ENCODE measurements at regions not wholly inside any gene's neighbourhood (a gene's known extent, or its start where the extent isn't known, plus 50 kb on each side); places are given as distances from the start of the nearest gene placed in this dataset.

DNA sequence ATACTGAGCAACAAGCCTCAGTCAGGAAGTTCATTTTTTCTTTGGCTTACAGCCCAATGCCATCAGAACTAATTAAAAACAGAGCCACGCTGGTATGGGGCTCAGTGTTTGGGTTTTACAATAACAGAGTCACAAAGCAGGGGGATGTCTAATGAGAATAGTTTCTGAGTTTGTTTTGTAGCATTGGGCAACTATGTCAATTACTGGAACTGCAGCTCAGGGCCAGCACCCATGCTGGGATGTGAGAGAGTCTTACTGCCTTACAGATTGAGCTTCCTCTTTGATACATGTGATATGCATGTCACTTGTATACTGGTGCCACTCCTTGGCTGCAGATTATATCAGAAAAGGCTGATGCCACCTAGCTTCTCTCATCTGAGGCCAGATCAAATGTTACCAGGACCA lies 117.6 kb downstream of the TFAP2B start:
- TF ChIP-seq, protein P1, sequence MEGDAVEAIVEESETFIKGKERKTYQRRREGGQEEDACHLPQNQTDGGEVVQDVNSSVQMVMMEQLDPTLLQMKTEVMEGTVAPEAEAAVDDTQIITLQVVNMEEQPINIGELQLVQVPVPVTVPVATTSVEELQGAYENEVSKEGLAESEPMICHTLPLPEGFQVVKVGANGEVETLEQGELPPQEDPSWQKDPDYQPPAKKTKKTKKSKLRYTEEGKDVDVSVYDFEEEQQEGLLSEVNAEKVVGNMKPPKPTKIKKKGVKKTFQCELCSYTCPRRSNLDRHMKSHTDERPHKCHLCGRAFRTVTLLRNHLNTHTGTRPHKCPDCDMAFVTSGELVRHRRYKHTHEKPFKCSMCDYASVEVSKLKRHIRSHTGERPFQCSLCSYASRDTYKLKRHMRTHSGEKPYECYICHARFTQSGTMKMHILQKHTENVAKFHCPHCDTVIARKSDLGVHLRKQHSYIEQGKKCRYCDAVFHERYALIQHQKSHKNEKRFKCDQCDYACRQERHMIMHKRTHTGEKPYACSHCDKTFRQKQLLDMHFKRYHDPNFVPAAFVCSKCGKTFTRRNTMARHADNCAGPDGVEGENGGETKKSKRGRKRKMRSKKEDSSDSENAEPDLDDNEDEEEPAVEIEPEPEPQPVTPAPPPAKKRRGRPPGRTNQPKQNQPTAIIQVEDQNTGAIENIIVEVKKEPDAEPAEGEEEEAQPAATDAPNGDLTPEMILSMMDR (conservative IDR thresholded peaks at IDR 0.05; ENCODE audit: low read depth, low read length) = no peak
- H3K9ac ChIP-seq = no peak overlapping the region
- no peaks in the 10 kb centered on the region for H3K4me1 ChIP-seq (ENCODE audit: low read depth, poor library complexity, severe bottlenecking)
- no peak overlapping the region for H3K4me2 ChIP-seq
- no peaks in the 10 kb centered on the region for H3K79me2 ChIP-seq (ENCODE audit: insufficient read depth, low read depth)
- H2AFZ ChIP-seq (ENCODE audit: low read depth) = no peak overlapping the region
- no peaks in the 10 kb centered on the region for H3K36me3 ChIP-seq (ENCODE audit: insufficient read depth)
- no peak overlapping the region for H3K4me3 ChIP-seq (IDR thresholded peaks at IDR 0.05; ENCODE audit: insufficient read depth, low read depth, low read length)
- no peaks in the 10 kb centered on the region for H3K27me3 ChIP-seq (ENCODE audit: insufficient read depth, low read depth)
- H4K20me1 ChIP-seq (ENCODE audit: insufficient read depth) = no peaks in the 10 kb centered on the region
- H3K27ac ChIP-seq = no peak overlapping the region

DNA sequence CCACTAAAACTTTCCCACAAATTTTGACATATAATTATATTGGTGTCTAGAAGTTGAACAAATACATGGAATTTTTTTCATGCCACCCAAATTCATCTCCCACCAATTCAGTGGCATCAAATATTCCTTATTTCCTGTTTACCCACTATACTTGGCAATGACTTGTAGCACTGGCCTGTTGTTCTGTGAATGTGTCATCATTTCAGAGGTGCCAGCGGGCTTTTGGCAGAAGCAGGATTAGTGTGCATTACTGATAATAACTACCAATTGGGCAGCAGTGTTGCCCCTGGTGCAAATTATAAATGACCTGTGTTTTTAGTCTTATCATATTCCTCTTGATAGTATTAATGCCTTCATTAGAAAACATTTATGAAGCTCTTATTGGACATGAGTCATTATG lies 121.3 kb downstream of the TFAP2B start:
- TF ChIP-seq, protein P1 (conservative IDR thresholded peaks at IDR 0.05; ENCODE audit: low read depth, low read length) = no peak

GRCh38 chr6:50945789-50946188 lies 127.1 kb downstream of the TFAP2B start:
- H4K20me1 ChIP-seq (ENCODE audit: insufficient read depth) = no peaks in the 10 kb centered on the region
- H3K27ac ChIP-seq = no peak overlapping the region
- H3K9ac ChIP-seq = no peak overlapping the region
- peaks cover 3% of the 10 kb centered on the region for H3K4me1 ChIP-seq (ENCODE audit: low read depth, poor library complexity, severe bottlenecking)
- no peaks in the 10 kb centered on the region for H3K27me3 ChIP-seq (ENCODE audit: insufficient read depth, low read depth)
- H3K4me2 ChIP-seq = no peak overlapping the region
- H2AFZ ChIP-seq (ENCODE audit: low read depth) = no peak overlapping the region
- H3K4me3 ChIP-seq (IDR thresholded peaks at IDR 0.05; ENCODE audit: insufficient read depth, low read depth, low read length) = no peak overlapping the region
- no peaks in the 10 kb centered on the region for H3K36me3 ChIP-seq (ENCODE audit: insufficient read depth)
- no peaks in the 10 kb centered on the region for H3K79me2 ChIP-seq (ENCODE audit: insufficient read depth, low read depth)
- TF ChIP-seq, protein P1 (conservative IDR thresholded peaks at IDR 0.05; ENCODE audit: low read depth, low read length) = no peak

More for the DNA sequence above, 121.3 kb downstream of the TFAP2B start:
- Histone ChIP-seq H3K4me2 (no peak overlapping the region), H3K27ac (no peak overlapping the region), H4K20me1 (ENCODE audit: insufficient read depth) (no peaks in the 10 kb centered on the region), H3K4me1 (ENCODE audit: low read depth, poor library complexity, severe bottlenecking) (no peaks in the 10 kb centered on the region), H3K27me3 (ENCODE audit: insufficient read depth, low read depth) (no peaks in the 10 kb centered on the region), H2AFZ (ENCODE audit: low read depth) (no peak overlapping the region), H3K9ac (no peak overlapping the region), H3K79me2 (ENCODE audit: insufficient read depth, low read depth) (no peaks in the 10 kb centered on the region), H3K4me3 (IDR thresholded peaks at IDR 0.05; ENCODE audit: insufficient read depth, low read depth, low read length) (no peak overlapping the region), H3K36me3 (ENCODE audit: insufficient read depth) (no peaks in the 10 kb centered on the region)

DNA sequence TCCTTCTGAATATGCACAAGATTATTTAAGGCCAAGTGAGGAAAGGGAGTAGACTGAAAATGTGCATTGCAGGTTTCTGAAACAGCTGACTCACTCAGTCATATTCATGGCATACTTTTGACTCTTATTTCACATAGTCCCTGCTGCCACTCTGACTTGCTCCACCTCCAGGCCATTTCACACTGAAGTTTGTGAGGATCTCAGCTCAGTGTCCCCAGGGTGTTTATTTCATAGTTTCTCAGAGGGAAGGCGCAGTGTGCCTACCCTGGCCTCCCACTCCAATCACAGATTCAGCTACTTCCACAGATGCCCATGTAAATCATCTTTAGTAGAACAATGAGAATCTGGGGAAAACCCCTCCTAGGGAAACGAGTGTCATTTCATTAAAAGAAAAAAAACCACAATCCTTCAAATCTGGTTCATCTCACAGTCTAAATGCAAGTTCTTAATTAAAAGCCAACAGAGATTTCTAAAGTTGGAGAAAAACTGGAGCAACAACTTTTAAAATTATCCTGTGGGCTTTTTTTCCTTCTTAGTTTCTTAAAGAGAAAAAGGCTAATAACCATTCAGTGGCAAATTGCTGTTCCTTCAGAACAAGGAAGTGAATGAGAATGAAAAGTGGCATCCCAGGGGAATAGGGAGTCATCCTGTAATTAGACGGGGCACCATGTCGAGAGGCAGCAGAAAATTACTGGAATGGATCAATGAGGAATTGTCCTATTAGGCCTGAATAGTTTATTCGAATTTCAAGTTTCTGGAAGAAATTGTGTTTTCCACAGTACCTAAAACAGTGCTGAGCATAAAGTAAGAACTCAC lies 133.6 kb downstream of the TFAP2B start:
- H4K20me1 ChIP-seq (ENCODE audit: insufficient read depth) = no peaks in the 10 kb centered on the region
- peak overlapping the region; percentile 25; the same call in 1 of the 2 replicates for H3K4me2 ChIP-seq
- H3K9ac ChIP-seq = no peak overlapping the region
- no peaks in the 10 kb centered on the region for H3K27me3 ChIP-seq (ENCODE audit: insufficient read depth, low read depth)
- no peak overlapping the region for H3K4me3 ChIP-seq (IDR thresholded peaks at IDR 0.05; ENCODE audit: insufficient read depth, low read depth, low read length)
- H3K4me1 ChIP-seq (ENCODE audit: low read depth, poor library complexity, severe bottlenecking) = peaks cover 22% of the 10 kb centered on the region
- H2AFZ ChIP-seq (ENCODE audit: low read depth) = peak overlapping the region; percentile 43; the same call in 1 of the 2 replicates
- TF ChIP-seq, protein P1 (conservative IDR thresholded peaks at IDR 0.05; ENCODE audit: low read depth, low read length) = no peak
- peak overlapping the region; percentile 3; the same call in 1 of the 2 replicates for H3K27ac ChIP-seq
- no peaks in the 10 kb centered on the region for H3K79me2 ChIP-seq (ENCODE audit: insufficient read depth, low read depth)
- H3K36me3 ChIP-seq (ENCODE audit: insufficient read depth) = no peaks in the 10 kb centered on the region
